HEK293 (cell line): ENCODE measurements at regions not wholly inside any gene's neighbourhood (a gene's known extent, or its start where the extent isn't known, plus 50 kb on each side); places are given as distances from the start of the nearest gene placed in this dataset.

ENCODE experiments used
- CTCF ChIA-PET: fragments of 350-600 bp; formaldehyde crosslinking; extraction: SDS; loops from one replicate; lab custom pipeline; 2021; ENCODE audit warnings: antibody characterized with exemption; lab: Yijun Ruan, JAX
- POLR2A ChIA-PET: fragments of 300-600 bp; formaldehyde crosslinking; extraction: SDS; loops from one replicate; lab custom pipeline; 2020; ENCODE audit warnings: antibody characterized with exemption, inconsistent platforms; lab: Yijun Ruan, JAX
- H3K27ac ChIP-seq: fragments of 200-500 bp; sonication (Bioruptor generic); 2 replicates; pipeline ENCODE4 v1.5.1; 2014; ENCODE audit warnings: low read depth, low read length, control low read depth, inconsistent platforms; ENCODE audit errors: extremely low read depth
- H3K36me3 ChIP-seq, 2 experiments: fragments of 200-500 bp in 1 of 2; sonication (Bioruptor generic) in 1 of 2; 1 replicate in 1 of 2; 2 replicates in 1 of 2; pipeline ENCODE4 v1.5.1; 2014 to 2017; ENCODE audit warnings: inconsistent platforms in 2 of 2, low read length in 2 of 2; ENCODE audit not compliant: control insufficient read depth in 2 of 2, insufficient read depth in 1 of 2
- H3K4me1 ChIP-seq: fragments of 200-500 bp; sonication (Bioruptor generic); 2 replicates; pipeline ENCODE4 v1.5.1; 2014; ENCODE audit warnings: mild to moderate bottlenecking, low read length, inconsistent platforms; ENCODE audit not compliant: control insufficient read depth, insufficient read depth
- H3K4me3 ChIP-seq: 2 replicates; pipeline ENCODE4 v1.5.1; 2011; ENCODE audit warnings: low read depth, mild to moderate bottlenecking, control low read depth, low read length, moderate library complexity
- H3K9me3 ChIP-seq: fragments of 200-500 bp; sonication (Bioruptor generic); 2 replicates; pipeline ENCODE4 v1.5.1; 2014; ENCODE audit warnings: low read depth, low read length, inconsistent platforms; ENCODE audit not compliant: control insufficient read depth, insufficient read depth
- ELK4 ChIP-seq: IDR thresholded peaks from 2 replicates; pipeline ENCODE4 v1.6.1; 2011; ENCODE audit warnings: mild to moderate bottlenecking, low read depth, low read length, borderline replicate concordance
- GLI2 ChIP-seq: fragments of 450-650 bp; formaldehyde crosslinking; IDR thresholded peaks from 2 replicates; pipeline ENCODE4; 2017; ENCODE audit warnings: missing biosample characterization, missing genetic modification characterization, low read depth, borderline replicate concordance
- HIC1 ChIP-seq: fragments of 450-650 bp; formaldehyde crosslinking; IDR thresholded peaks from 2 replicates; pipeline ENCODE4 v1.5.1; 2016; ENCODE audit warnings: missing biosample characterization, missing genetic modification characterization
- HOXD13 ChIP-seq: sonication (generic); formaldehyde crosslinking; IDR thresholded peaks from 2 replicates; pipeline ENCODE4 v1.8.0; 2022; ENCODE audit warnings: missing genetic modification reagents, borderline replicate concordance
- KLF1 ChIP-seq: fragments of 450-650 bp; formaldehyde crosslinking; IDR thresholded peaks from 2 replicates; pipeline ENCODE4 v1.5.1; 2016; ENCODE audit warnings: missing biosample characterization, missing genetic modification characterization
- OVOL3 ChIP-seq: fragments of 450-650 bp; formaldehyde crosslinking; IDR thresholded peaks from 2 replicates; pipeline ENCODE4 v1.5.1; 2016; ENCODE audit warnings: missing biosample characterization, missing genetic modification characterization
- PRDM10 ChIP-seq: fragments of 450-650 bp; formaldehyde crosslinking; IDR thresholded peaks from 2 replicates; pipeline ENCODE4 v1.5.1; 2016; ENCODE audit warnings: missing biosample characterization, missing genetic modification characterization
- ZBTB7A ChIP-seq: fragments of 450-650 bp; formaldehyde crosslinking; IDR thresholded peaks from 2 replicates; pipeline ENCODE4 v1.5.1; 2016; ENCODE audit warnings: low read depth, missing biosample characterization, missing genetic modification characterization
- ZBTB8A ChIP-seq: fragments of 450-650 bp; formaldehyde crosslinking; IDR thresholded peaks from 2 replicates; pipeline ENCODE4 v1.5.1; 2016; ENCODE audit warnings: missing biosample characterization, missing genetic modification characterization
- ZFHX2 ChIP-seq: fragments of 450-650 bp; formaldehyde crosslinking; conservative IDR thresholded peaks from 2 replicates; pipeline ENCODE4 v1.5.1; 2016; ENCODE audit warnings: missing biosample characterization, missing genetic modification characterization
- ZFP37 ChIP-seq: fragments of 450-650 bp; formaldehyde crosslinking; IDR thresholded peaks from 2 replicates; pipeline ENCODE4 v1.5.1; 2016; ENCODE audit warnings: missing biosample characterization, missing genetic modification characterization
- ZNF140 ChIP-seq: fragments of 450-650 bp; formaldehyde crosslinking; IDR thresholded peaks from 2 replicates; pipeline ENCODE4 v1.5.1; 2016; ENCODE audit warnings: missing biosample characterization, missing genetic modification characterization
- ZNF146 ChIP-seq: fragments of 450-650 bp; formaldehyde crosslinking; IDR thresholded peaks from 2 replicates; pipeline ENCODE4 v1.5.1; 2016; ENCODE audit warnings: missing biosample characterization, missing genetic modification characterization
- ZNF23 ChIP-seq: fragments of 450-650 bp; formaldehyde crosslinking; IDR thresholded peaks from 2 replicates; pipeline ENCODE4 v1.5.1; 2016; ENCODE audit warnings: missing biosample characterization, missing genetic modification characterization, borderline replicate concordance
- ZNF335 ChIP-seq: fragments of 450-650 bp; formaldehyde crosslinking; conservative IDR thresholded peaks from 2 replicates; pipeline ENCODE4 v1.5.1; 2016; ENCODE audit warnings: missing biosample characterization, missing genetic modification characterization
- ZNF362 ChIP-seq: fragments of 450-650 bp; formaldehyde crosslinking; IDR thresholded peaks from 2 replicates; pipeline ENCODE4 v1.5.1; 2016; ENCODE audit warnings: missing biosample characterization, missing genetic modification characterization
- ZNF391 ChIP-seq: fragments of 450-650 bp; formaldehyde crosslinking; IDR thresholded peaks from 2 replicates; pipeline ENCODE4 v1.5.1; 2016; ENCODE audit warnings: low read depth, missing biosample characterization, missing genetic modification characterization, borderline replicate concordance
- ZNF394 ChIP-seq: fragments of 450-650 bp; formaldehyde crosslinking; IDR thresholded peaks from 2 replicates; pipeline ENCODE4 v1.5.1; 2016; ENCODE audit warnings: missing biosample characterization, missing genetic modification characterization, mild to moderate bottlenecking, moderate library complexity, borderline replicate concordance
- ZNF416 ChIP-seq: fragments of 450-650 bp; formaldehyde crosslinking; IDR thresholded peaks from 2 replicates; pipeline ENCODE4 v1.5.1; 2016; ENCODE audit warnings: missing biosample characterization, missing genetic modification characterization
- ZNF433 ChIP-seq: fragments of 450-650 bp; formaldehyde crosslinking; IDR thresholded peaks from 2 replicates; pipeline ENCODE4 v1.5.1; 2016; ENCODE audit warnings: missing biosample characterization, missing genetic modification characterization, low read depth
- ZNF510 ChIP-seq: fragments of 450-650 bp; formaldehyde crosslinking; IDR thresholded peaks from 2 replicates; pipeline ENCODE4 v1.5.1; 2018; ENCODE audit warnings: mild to moderate bottlenecking, missing genetic modification characterization, missing biosample characterization; ENCODE audit not compliant: insufficient replicate concordance
- ZNF529 ChIP-seq: fragments of 450-650 bp; formaldehyde crosslinking; IDR thresholded peaks from 2 replicates; pipeline ENCODE4 v1.5.1; 2017; ENCODE audit warnings: missing genetic modification characterization, missing biosample characterization; ENCODE audit not compliant: insufficient replicate concordance
- ZNF664 ChIP-seq: fragments of 450-650 bp; formaldehyde crosslinking; IDR thresholded peaks from 2 replicates; pipeline ENCODE4 v1.5.1; 2016; ENCODE audit warnings: missing biosample characterization, missing genetic modification characterization
- ZNF704 ChIP-seq: fragments of 450-650 bp; formaldehyde crosslinking; IDR thresholded peaks from 2 replicates; pipeline ENCODE4 v1.5.1; 2016; ENCODE audit warnings: missing biosample characterization, missing genetic modification characterization
- ZNF777 ChIP-seq: fragments of 450-650 bp; formaldehyde crosslinking; IDR thresholded peaks from 2 replicates; pipeline ENCODE4 v1.5.1; 2017; ENCODE audit warnings: missing biosample characterization, missing genetic modification characterization, borderline replicate concordance
- ZNF785 ChIP-seq: fragments of 450-650 bp; formaldehyde crosslinking; IDR thresholded peaks from 2 replicates; pipeline ENCODE4 v1.5.1; 2016; ENCODE audit warnings: missing biosample characterization, missing genetic modification characterization
- ZNF791 ChIP-seq: fragments of 450-650 bp; formaldehyde crosslinking; IDR thresholded peaks from 2 replicates; pipeline ENCODE4 v1.5.1; 2016; ENCODE audit warnings: missing biosample characterization, missing genetic modification characterization

GRCh38 chr3:64462203-64462602, 225.6 kb downstream of the ADAMTS9 start:
- Histone ChIP-seq H3K4me3 (no peak overlapping the region), H3K4me1 (peaks cover 7% of the 10 kb centered on the region; the same call in 1 of the 2 replicates), H3K27ac (no peak overlapping the region), H3K9me3 (no peaks in the 10 kb centered on the region), H3K36me3 (no peaks in the 10 kb centered on the region)
- CTCF ChIA-PET: interaction anchor here (0.6 to 1.2 kb wide), 5 partner anchors 274 to 463 kb away, joined by 3 to 5 read pairs (median 3); no protein-coding TSS in a partner anchor
- no peak for TF ChIP-seq ZNF785 (tag by site-specific recombination)
- TF ChIP-seq ZNF510 (tag by site-specific recombination): no peak
- TF ChIP-seq PRDM10 (tag by site-specific recombination): no peak
- no peak for TF ChIP-seq KLF1 (tag by site-specific recombination)
- TF ChIP-seq ZNF791: no peak
- TF ChIP-seq ZBTB7A (tag by site-specific recombination): no peak
- no peak for TF ChIP-seq ZFP37 (tag by site-specific recombination)
- TF ChIP-seq ZNF433: no peak
- TF ChIP-seq ZNF146 (tag by site-specific recombination): no peak
- TF ChIP-seq ELK4: no peak
- no peak for TF ChIP-seq ZNF140 (tag by site-specific recombination)
- POLR2A ChIA-PET: no interaction called here

GRCh38 chr3:64460877-64461276, 226.9 kb downstream of the ADAMTS9 start:
- no peaks in the 10 kb centered on the region for H3K36me3 ChIP-seq
- no peaks in the 10 kb centered on the region for H3K9me3 ChIP-seq
- TF ChIP-seq ZNF777 (tag by site-specific recombination): no peak
- no peak for TF ChIP-seq ZNF362 (tag by site-specific recombination)
- TF ChIP-seq ZFHX2: no peak
- TF ChIP-seq ZNF23 (tag by site-specific recombination): no peak
- TF ChIP-seq HIC1 (tag by site-specific recombination): no peak
- no peak for TF ChIP-seq OVOL3
- TF ChIP-seq ZNF704 (tag by site-specific recombination): no peak
- no peak for TF ChIP-seq ZNF391 (tag by site-specific recombination)
- no peak for TF ChIP-seq GLI2 (tag by site-specific recombination)
- TF ChIP-seq ZNF664 (tag by site-specific recombination): no peak
- no peak for TF ChIP-seq ZNF335 (tag by site-specific recombination)
- TF ChIP-seq ZNF416 (tag by site-specific recombination): no peak
- TF ChIP-seq ZNF394 (tag by site-specific recombination): no peak
- no peak for TF ChIP-seq ZNF529 (tag by site-specific recombination)
- TF ChIP-seq HOXD13 (CRISPR knock-in tag): no peak
- no peak for TF ChIP-seq ZBTB8A (tag by site-specific recombination)
- peaks cover 7% of the 10 kb centered on the region; the same call in 1 of the 2 replicates for H3K4me1 ChIP-seq
- H3K27ac ChIP-seq: no peak overlapping the region
- ChIA-PET CTCF (no interaction called here), POLR2A (no interaction called here)
- H3K4me3 ChIP-seq: no peak overlapping the region
